A673 (cell line): ENCODE measurements at regions not wholly inside any gene's neighbourhood (a gene's known extent, or its start where the extent isn't known, plus 50 kb on each side); places are given as distances from the start of the nearest gene placed in this dataset.

Experiments
- BruUV-seq: library from RNA; stranded (reverse); fragments of 400-500 nt; replicated peaks from 2 replicates; lab custom pipeline; 2021; lab: Mats Ljungman, UMichigan
- CTCF ChIA-PET: fragments of 300-600 bp; sonication (Branson Sonifier 250); formaldehyde crosslinking; loops from one replicate; lab custom pipeline; 2022; ENCODE audit warnings: antibody characterized with exemption; lab: Charles Lee
- POLR2A ChIA-PET: fragments of 300-600 bp; sonication (Branson Sonifier 250); formaldehyde crosslinking; loops from one replicate; lab custom pipeline; 2022; ENCODE audit warnings: antibody characterized with exemption; ENCODE audit not compliant: low non-redundant PET; lab: Charles Lee
- DNase-seq: peaks from one replicate; pipeline ENCODE4 v3.0.0-alpha.2; 2015; ENCODE audit warnings: low spot score
- H3K27ac ChIP-seq: fragments of 200-600 bp; sonication (generic); 2 replicates; pipeline ENCODE4 v1.5.1; 2016; ENCODE audit warnings: mixed run types, low read depth, mild to moderate bottlenecking, mixed read lengths, antibody characterized with exemption, low read length; ENCODE audit not compliant: poor library complexity, severe bottlenecking
- H3K27me3 ChIP-seq: fragments of 200-600 bp; sonication (generic); replicated peaks from 2 replicates; pipeline ENCODE4 v1.6.1; 2017; ENCODE audit warnings: mixed run types, low read depth, mild to moderate bottlenecking, mixed read lengths, antibody characterized with exemption, low read length; ENCODE audit not compliant: insufficient read depth, poor library complexity
- H3K36me3 ChIP-seq: fragments of 200-600 bp; sonication (generic); 2 replicates; pipeline ENCODE4 v1.6.1; 2016; ENCODE audit warnings: mixed run types, mild to moderate bottlenecking, mixed read lengths, antibody characterized with exemption, low read length; ENCODE audit not compliant: insufficient read depth, poor library complexity, severe bottlenecking
- H3K4me1 ChIP-seq: fragments of 200-600 bp; sonication (generic); 2 replicates; pipeline ENCODE4 v1.6.1; 2017; ENCODE audit warnings: mixed run types, mild to moderate bottlenecking, mixed read lengths, antibody characterized with exemption, low read length; ENCODE audit not compliant: insufficient read depth, poor library complexity, severe bottlenecking
- H3K4me3 ChIP-seq: fragments of 200-600 bp; sonication (generic); 2 replicates; pipeline ENCODE4 v1.5.1; 2016; ENCODE audit warnings: low read depth, mixed run types, mild to moderate bottlenecking, mixed read lengths, low read length; ENCODE audit not compliant: poor library complexity, severe bottlenecking
- H3K9me3 ChIP-seq: fragments of 200-600 bp; sonication (generic); 2 replicates; pipeline ENCODE4 v1.6.1; 2016; ENCODE audit warnings: mixed run types, low read depth, mild to moderate bottlenecking, mixed read lengths, antibody characterized with exemption, low read length; ENCODE audit not compliant: poor library complexity, severe bottlenecking
- CTCF ChIP-seq: fragments of 300-800, 200-600 bp; sonication (generic); conservative IDR thresholded peaks from 2 replicates; pipeline ENCODE4 v1.5.1; 2017; ENCODE audit warnings: low read depth, mild to moderate bottlenecking, antibody characterized with exemption, low read length, moderate library complexity, mixed read lengths
- EZH2 ChIP-seq: fragments of 200-600 bp; sonication (generic); IDR thresholded peaks from 2 replicates; pipeline ENCODE4 v1.6.1; 2017; ENCODE audit warnings: borderline replicate concordance, low read depth, mild to moderate bottlenecking, mixed read lengths, antibody characterized with exemption, low read length; ENCODE audit not compliant: poor library complexity, severe bottlenecking
- intact Hi-C: fragments of 100-400 bp; cut with micrococcal nuclease; formaldehyde crosslinking; loops from one replicate; pipeline ENCODE4 v1.10.0; 2022; ENCODE audit not compliant: unreplicated experiment

- no peak overlapping the region for H3K27ac ChIP-seq
- H3K4me1 ChIP-seq, result no peaks in the 10 kb centered on the region
- no peaks in the 10 kb centered on the region for H3K9me3 ChIP-seq
- H3K27me3 ChIP-seq, result peaks cover 18% of the 10 kb centered on the region
- intact Hi-C loops, result no loop called here
- BruUV-seq, result no TSS peak
- TF ChIP-seq CTCF, result no peak
- TF ChIP-seq EZH2, result no peak
- H3K36me3 ChIP-seq, result no peaks in the 10 kb centered on the region
- ChIA-PET POLR2A (no interaction called here), CTCF (no interaction called here)
- no peak overlapping the region for H3K4me3 ChIP-seq
- DNase-seq, result no peak
Observed at GRCh38 chr16:5383737-5384136, 286.1 kb upstream of the EEF2KMT start.

- no peak overlapping the region for H3K4me3 ChIP-seq
- no peaks in the 10 kb centered on the region for H3K4me1 ChIP-seq
- ChIA-PET POLR2A (no interaction called here), CTCF (no interaction called here)
- TF ChIP-seq EZH2, result no peak
- TF ChIP-seq CTCF, result no peak
- no peaks in the 10 kb centered on the region for H3K36me3 ChIP-seq
- intact Hi-C loops, result no loop called here
- DNase-seq, result no peak
- H3K9me3 ChIP-seq, result no peaks in the 10 kb centered on the region
- peaks cover 14% of the 10 kb centered on the region for H3K27me3 ChIP-seq
- no TSS peak for BruUV-seq
- no peak overlapping the region for H3K27ac ChIP-seq
Observed at GRCh38 chr16:5382484-5382883, 284.9 kb upstream of the EEF2KMT start.

GRCh38 chr16:5381481-5381880 lies 283.9 kb upstream of the EEF2KMT start:
- Histone ChIP-seq H3K4me1 (no peaks in the 10 kb centered on the region), H3K27ac (no peak overlapping the region), H3K4me3 (no peak overlapping the region), H3K9me3 (no peaks in the 10 kb centered on the region), H3K27me3 (peaks cover 8% of the 10 kb centered on the region), H3K36me3 (no peaks in the 10 kb centered on the region)
- ChIA-PET POLR2A (no interaction called here), CTCF (no interaction called here)
- DNase-seq, result no peak
- no peak for TF ChIP-seq CTCF
- TF ChIP-seq EZH2, result no peak
- BruUV-seq, result no TSS peak
- intact Hi-C loops, result no loop called here
